Neutrophil (primary cell): ENCODE measurements at regions not wholly inside any gene's neighbourhood (a gene's known extent, or its start where the extent isn't known, plus 50 kb on each side); places are given as distances from the start of the nearest gene placed in this dataset.

Source experiments
- H3K27ac ChIP-seq: fragments of 200-600 bp; sonication (generic); 2 replicates; pipeline ENCODE4 v1.5.1; 2016; ENCODE audit warnings: mild to moderate bottlenecking, moderate library complexity
- H3K27me3 ChIP-seq: fragments of 200-600 bp; sonication (generic); 2 replicates; pipeline ENCODE4 v1.6.0; 2016; ENCODE audit warnings: mild to moderate bottlenecking
- H3K36me3 ChIP-seq: fragments of 200-600 bp; sonication (generic); 2 replicates; pipeline ENCODE4 v1.5.1; 2017
- H3K4me1 ChIP-seq, 2 experiments: fragments of 200-600 bp in 1 of 2; sonication (generic) in 1 of 2; 1 replicate in 1 of 2; 2 replicates in 1 of 2; pipeline versions ENCODE4 v1.5.1 to v1.6.1; 2013 to 2016; ENCODE audit warnings: low read depth in 1 of 2, low read length in 1 of 2, mild to moderate bottlenecking in 1 of 2, moderate library complexity in 1 of 2; ENCODE audit not compliant: control insufficient read depth in 1 of 2, insufficient read depth in 1 of 2
- H3K4me3 ChIP-seq, 2 experiments: fragments of 200-600 bp in 1 of 2; sonication (generic) in 1 of 2; 1 replicate in 1 of 2; 2 replicates in 1 of 2; pipeline ENCODE4 v1.5.1; 2013 to 2016; ENCODE audit warnings: low read depth in 1 of 2, low read length in 1 of 2, mild to moderate bottlenecking in 1 of 2, moderate library complexity in 1 of 2
- H3K9me3 ChIP-seq: fragments of 200-600 bp; sonication (generic); 2 replicates; pipeline ENCODE4 v1.5.1; 2016
- CTCF ChIP-seq: fragments of 200-600 bp; sonication (generic); IDR thresholded peaks from 2 replicates; pipeline ENCODE4 v1.5.1; 2016; ENCODE audit warnings: antibody characterized with exemption

DNA sequence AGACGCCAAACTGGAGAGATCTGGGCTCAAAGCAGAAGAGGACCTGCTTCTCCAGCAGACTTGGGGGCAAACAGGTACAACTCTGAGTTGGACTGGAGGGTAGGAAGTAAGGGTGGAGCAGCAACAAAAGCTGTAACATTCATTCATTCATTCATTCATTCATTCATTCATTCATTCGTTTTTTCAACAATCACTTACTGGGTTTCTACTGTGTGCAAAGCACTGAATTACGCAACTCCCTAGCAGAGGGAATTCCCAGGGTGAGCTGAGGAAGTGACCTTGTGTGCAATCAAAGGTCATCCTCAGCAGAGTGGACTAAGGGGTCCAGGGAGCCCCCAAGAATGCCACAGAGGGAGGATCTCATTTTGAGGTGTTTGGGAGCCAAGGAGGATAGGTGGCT, 231.1 kb upstream of the SDK2 start:
- H3K9me3 ChIP-seq: no peaks in the 10 kb centered on the region
- no peaks in the 10 kb centered on the region for H3K4me1 ChIP-seq
- no peak for TF ChIP-seq CTCF
- no peak overlapping the region for H3K4me3 ChIP-seq
- H3K27ac ChIP-seq: no peak overlapping the region
- H3K27me3 ChIP-seq: peaks cover 2% of the 10 kb centered on the region
- no peaks in the 10 kb centered on the region for H3K36me3 ChIP-seq

GRCh38 chr17:73877962-73878361, 233.7 kb upstream of the SDK2 start:
- Histone ChIP-seq H3K36me3 (no peaks in the 10 kb centered on the region), H3K27ac (no peak overlapping the region), H3K27me3 (peaks cover 5% of the 10 kb centered on the region), H3K4me1 (no peaks in the 10 kb centered on the region), H3K9me3 (no peaks in the 10 kb centered on the region), H3K4me3 (no peak overlapping the region)
- TF ChIP-seq CTCF: no peak

- Histone ChIP-seq H3K4me1 (no peaks in the 10 kb centered on the region), H3K27ac (no peak overlapping the region), H3K36me3 (no peaks in the 10 kb centered on the region), H3K4me3 (no peak overlapping the region), H3K27me3 (peaks cover 5% of the 10 kb centered on the region), H3K9me3 (no peaks in the 10 kb centered on the region)
- no peak for TF ChIP-seq CTCF
Measured at GRCh38 chr17:73878923-73879322, 234.7 kb upstream of the SDK2 start.

DNA sequence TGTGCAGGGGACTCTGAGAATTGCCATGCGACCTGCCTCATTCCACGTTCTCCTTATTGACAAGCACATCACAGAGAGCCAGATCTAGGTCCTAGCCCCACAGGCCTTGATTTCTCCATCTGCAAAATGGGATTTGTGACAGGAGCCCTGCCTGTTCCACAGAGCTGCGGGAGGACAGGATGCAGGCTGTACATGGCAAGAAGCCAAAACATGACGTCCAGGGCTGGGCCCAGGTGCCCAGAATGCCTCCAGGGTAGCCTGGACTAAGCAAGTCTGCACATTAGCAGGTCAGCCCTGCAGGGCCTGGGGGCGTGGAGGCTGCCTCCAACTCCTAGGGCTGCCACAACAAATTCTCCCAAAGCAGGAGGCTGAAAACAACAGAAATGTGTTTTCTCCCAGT, 235.7 kb upstream of the SDK2 start:
- Histone ChIP-seq H3K4me1 (no peaks in the 10 kb centered on the region), H3K27me3 (peaks cover 5% of the 10 kb centered on the region), H3K9me3 (no peaks in the 10 kb centered on the region), H3K4me3 (no peak overlapping the region), H3K36me3 (no peaks in the 10 kb centered on the region), H3K27ac (no peak overlapping the region)
- no peak for TF ChIP-seq CTCF

DNA sequence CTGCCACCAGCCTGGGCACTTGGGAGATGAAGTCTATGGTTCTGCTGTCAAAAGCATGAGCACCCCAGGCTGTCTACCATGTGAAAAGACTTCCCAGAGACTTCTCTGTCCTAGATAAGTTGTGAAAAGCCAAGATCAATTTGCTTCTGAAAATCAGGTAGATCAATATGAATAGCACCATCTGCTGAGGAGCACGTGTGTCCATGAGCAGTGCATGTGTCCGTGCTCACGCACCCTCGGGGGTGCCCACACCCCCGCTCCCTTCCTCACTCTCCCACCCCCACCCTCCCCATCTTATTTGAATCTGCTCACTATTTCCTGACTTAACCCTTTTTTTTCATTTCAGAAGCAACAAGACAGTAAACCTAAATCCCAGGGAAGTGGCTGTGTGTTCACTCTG, 238.3 kb upstream of the SDK2 start:
- no peak overlapping the region for H3K27ac ChIP-seq
- H3K4me3 ChIP-seq: no peak overlapping the region
- H3K9me3 ChIP-seq: no peaks in the 10 kb centered on the region
- H3K4me1 ChIP-seq: no peaks in the 10 kb centered on the region
- H3K27me3 ChIP-seq: peaks cover 5% of the 10 kb centered on the region
- no peak for TF ChIP-seq CTCF
- H3K36me3 ChIP-seq: no peaks in the 10 kb centered on the region

DNA sequence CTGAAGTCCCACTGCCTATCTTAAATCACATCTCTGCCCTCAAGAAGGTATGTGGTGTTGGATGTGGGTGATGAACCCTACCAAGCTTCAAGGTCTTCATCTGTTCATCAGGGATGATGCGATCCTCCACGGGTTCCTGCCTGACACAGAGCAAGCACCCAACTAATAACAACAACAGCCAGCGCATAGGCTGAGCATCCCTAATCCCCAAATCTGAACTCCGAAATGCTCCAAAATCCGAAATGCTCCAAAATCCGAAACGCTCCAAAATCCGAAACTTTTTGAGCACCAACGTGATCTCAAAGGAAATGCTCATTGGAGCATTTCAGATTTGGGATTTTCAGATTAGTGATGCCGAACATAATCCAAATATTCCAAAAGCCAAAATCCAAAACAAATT, 238.9 kb upstream of the SDK2 start:
- Histone ChIP-seq H3K4me1 (no peaks in the 10 kb centered on the region), H3K36me3 (no peaks in the 10 kb centered on the region), H3K27ac (no peak overlapping the region), H3K4me3 (no peak overlapping the region), H3K27me3 (peaks cover 5% of the 10 kb centered on the region), H3K9me3 (no peaks in the 10 kb centered on the region)
- TF ChIP-seq CTCF: no peak
